Neural progenitor cell (in vitro differentiated cells): ENCODE measurements at regions not wholly inside any gene's neighbourhood (a gene's known extent, or its start where the extent isn't known, plus 50 kb on each side); places are given as distances from the start of the nearest gene placed in this dataset.
A peak's percentile ranks its signal among the peaks of the same experiment; 100 is the strongest.

Experiments used
- DNase-seq: peaks from one replicate; pipeline ENCODE4 v3.0.0-alpha.2; 2016; ENCODE audit warnings: low spot score
- H2AFZ ChIP-seq: fragments of 200-600 bp; sonication (generic); replicated peaks from 2 replicates; pipeline ENCODE4 v1.6.1; 2016; ENCODE audit warnings: antibody characterized with exemption
- H3F3A ChIP-seq: fragments of 200-600 bp; sonication (generic); 2 replicates; pipeline ENCODE4 v1.6.1; 2016; ENCODE audit warnings: antibody characterized with exemption, low read depth
- H3K27ac ChIP-seq: fragments of 200-600 bp; sonication (generic); 2 replicates; pipeline ENCODE4 v1.5.1; 2016; ENCODE audit warnings: mild to moderate bottlenecking
- H3K27me3 ChIP-seq: fragments of 200-600 bp; sonication (generic); 2 replicates; pipeline ENCODE4 v1.6.1; 2016; ENCODE audit warnings: mild to moderate bottlenecking, moderate library complexity
- H3K36me3 ChIP-seq: fragments of 200-600 bp; sonication (generic); 2 replicates; pipeline ENCODE4 v1.5.1; 2016
- H3K4me1 ChIP-seq: fragments of 200-600 bp; sonication (generic); 2 replicates; pipeline ENCODE4 v1.6.1; 2016; ENCODE audit warnings: mixed run types
- H3K4me2 ChIP-seq: fragments of 200-600 bp; sonication (generic); 2 replicates; pipeline ENCODE4 v1.6.1; 2016
- H3K4me3 ChIP-seq: fragments of 200-600 bp; sonication (generic); 2 replicates; pipeline ENCODE4 v1.5.1; 2016
- H3K79me2 ChIP-seq: fragments of 200-600 bp; sonication (generic); 2 replicates; pipeline ENCODE4 v1.6.1; 2016; ENCODE audit warnings: low read depth
- H3K9ac ChIP-seq: fragments of 200-600 bp; sonication (generic); 2 replicates; pipeline ENCODE4 v1.6.1; 2016
- H3K9me3 ChIP-seq: fragments of 200-600 bp; sonication (generic); 2 replicates; pipeline ENCODE4 v1.5.1; 2016; ENCODE audit warnings: low read depth
- H4K20me1 ChIP-seq: fragments of 200-600 bp; sonication (generic); 2 replicates; pipeline ENCODE4 v1.6.1; 2016; ENCODE audit warnings: low read depth
- H3K27ac Mint-ChIP-seq: 3 replicates; pipeline ENCODE4 v1.8.0; 2021; ENCODE audit warnings: mixed read lengths
- H3K27me3 Mint-ChIP-seq: 2 replicates; pipeline ENCODE4 v1.8.0; 2022; ENCODE audit warnings: low read depth, mild to moderate bottlenecking, inconsistent platforms, moderate library complexity, mixed read lengths; ENCODE audit not compliant: insufficient read depth
- H3K36me3 Mint-ChIP-seq: 3 replicates; pipeline ENCODE4 v1.8.0; 2021; ENCODE audit warnings: mixed read lengths
- H3K4me1 Mint-ChIP-seq: 3 replicates; pipeline ENCODE4 v1.8.0; 2021; ENCODE audit warnings: mixed read lengths
- H3K4me3 Mint-ChIP-seq: 3 replicates; pipeline ENCODE4 v1.8.0; 2021; ENCODE audit warnings: mild to moderate bottlenecking, moderate library complexity, mixed read lengths
- H3K9me3 Mint-ChIP-seq: 3 replicates; pipeline ENCODE4 v1.8.0; 2020; ENCODE audit warnings: mixed read lengths
- CTCF ChIP-seq: fragments of 200-600 bp; sonication (generic); IDR thresholded peaks from 2 replicates; pipeline ENCODE4 v1.5.1; 2017; ENCODE audit warnings: antibody characterized with exemption, mild to moderate bottlenecking
- EZH2 ChIP-seq: fragments of 200-600 bp; sonication (generic); IDR thresholded peaks from 2 replicates; pipeline ENCODE4 v1.6.1; 2017; ENCODE audit warnings: antibody characterized with exemption, mild to moderate bottlenecking, moderate library complexity
- EZH2phosphoT487 ChIP-seq: fragments of 200-600 bp; sonication (generic); IDR thresholded peaks from 2 replicates; pipeline ENCODE4 v1.6.1; 2017; ENCODE audit warnings: antibody characterized with exemption

GRCh38 chr9:99565203-99565602 lies 256.5 kb upstream of the NR4A3 start:
- H3K36me3 ChIP-seq: no peaks in the 10 kb centered on the region
- H3F3A ChIP-seq: peaks cover 5% of the 10 kb centered on the region
- no peak for DNase-seq
- Mint-ChIP-seq H3K27ac (no peak overlapping the region), H3K4me3 (no peak overlapping the region), H3K4me1 (no peaks in the 10 kb centered on the region), H3K27me3 (peaks cover 2% of the 10 kb centered on the region), H3K9me3 (no peaks in the 10 kb centered on the region), H3K36me3 (no peaks in the 10 kb centered on the region)
- no peak for TF ChIP-seq CTCF
- TF ChIP-seq EZH2phosphoT487: no peak
- no peak for TF ChIP-seq EZH2
- peaks cover 19% of the 10 kb centered on the region for H3K4me1 ChIP-seq
- no peak overlapping the region for H3K9ac ChIP-seq
- H3K4me2 ChIP-seq: no peak overlapping the region
- no peaks in the 10 kb centered on the region for H3K79me2 ChIP-seq
- H4K20me1 ChIP-seq: no peaks in the 10 kb centered on the region
- no peaks in the 10 kb centered on the region for H3K27me3 ChIP-seq
- no peak overlapping the region for H2AFZ ChIP-seq
- peak overlapping the region; percentile 5 for H3K27ac ChIP-seq
- no peak overlapping the region for H3K4me3 ChIP-seq
- H3K9me3 ChIP-seq: no peaks in the 10 kb centered on the region

DNA sequence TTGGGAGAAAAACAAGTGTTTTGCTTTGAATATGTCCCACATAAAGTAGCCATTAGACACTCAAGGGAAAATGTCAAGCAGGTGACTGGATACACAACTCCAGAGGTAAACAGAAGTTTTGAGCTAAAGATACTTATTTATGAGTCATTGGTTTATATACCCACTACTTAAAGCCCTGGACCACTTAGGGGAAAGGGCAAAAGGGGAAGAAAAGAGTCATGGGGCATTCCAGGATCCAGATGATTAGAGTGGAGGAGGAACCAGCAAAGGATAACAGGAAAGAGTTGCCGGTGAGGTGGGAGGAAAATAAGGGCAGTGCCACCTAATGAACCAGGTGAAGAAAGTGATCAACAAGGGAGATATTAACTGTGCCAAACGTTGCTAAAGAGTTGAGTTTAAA lies 254.2 kb upstream of the NR4A3 start:
- no peak for TF ChIP-seq EZH2phosphoT487
- no peak for TF ChIP-seq EZH2
- TF ChIP-seq CTCF: no peak
- H3K4me1 ChIP-seq: peaks cover 19% of the 10 kb centered on the region
- H2AFZ ChIP-seq: no peak overlapping the region
- no peaks in the 10 kb centered on the region for H3K36me3 Mint-ChIP-seq
- H3K79me2 ChIP-seq: no peaks in the 10 kb centered on the region
- no peaks in the 10 kb centered on the region for H3K4me1 Mint-ChIP-seq
- H3K27me3 Mint-ChIP-seq: peaks cover 5% of the 10 kb centered on the region
- H3K27ac ChIP-seq: no peak overlapping the region
- no peaks in the 10 kb centered on the region for H4K20me1 ChIP-seq
- H3K36me3 ChIP-seq: no peaks in the 10 kb centered on the region
- H3K9ac ChIP-seq: no peak overlapping the region
- no peak overlapping the region for H3K27ac Mint-ChIP-seq
- H3K4me3 Mint-ChIP-seq: no peak overlapping the region
- peaks cover 5% of the 10 kb centered on the region for H3F3A ChIP-seq
- no peaks in the 10 kb centered on the region for H3K9me3 ChIP-seq
- H3K27me3 ChIP-seq: no peaks in the 10 kb centered on the region
- H3K4me3 ChIP-seq: no peak overlapping the region
- H3K4me2 ChIP-seq: no peak overlapping the region
- no peak for DNase-seq
- H3K9me3 Mint-ChIP-seq: no peaks in the 10 kb centered on the region

DNA sequence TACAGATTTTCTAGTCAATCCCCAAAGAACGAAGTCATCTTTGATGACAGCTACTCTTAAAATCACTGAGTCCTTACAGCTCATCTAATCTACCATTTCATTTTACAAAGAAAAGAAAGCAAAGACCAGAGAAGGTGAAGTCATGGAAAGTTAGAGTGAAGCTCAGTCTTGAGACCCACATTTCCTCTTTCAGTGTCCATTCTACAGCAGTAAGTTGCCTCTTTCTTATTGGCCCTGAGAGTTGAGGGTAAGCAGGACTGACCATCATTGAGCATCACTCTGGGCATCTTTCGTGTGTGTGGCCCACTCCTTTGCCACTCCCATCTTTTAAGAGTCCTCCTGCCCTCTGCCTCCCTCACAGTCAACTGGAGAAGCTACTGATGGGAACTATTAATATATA lies 251.8 kb upstream of the NR4A3 start:
- Histone ChIP-seq H3K4me3 (no peak overlapping the region), H3K36me3 (no peaks in the 10 kb centered on the region), H3K9me3 (no peaks in the 10 kb centered on the region), H3K4me2 (no peak overlapping the region), H3K27me3 (no peaks in the 10 kb centered on the region), H3K27ac (no peak overlapping the region), H3K9ac (no peak overlapping the region), H3F3A (peaks cover 5% of the 10 kb centered on the region), H4K20me1 (no peaks in the 10 kb centered on the region), H2AFZ (no peak overlapping the region), H3K4me1 (peaks cover 6% of the 10 kb centered on the region), H3K79me2 (no peaks in the 10 kb centered on the region)
- H3K27ac Mint-ChIP-seq: no peak overlapping the region
- peaks cover 5% of the 10 kb centered on the region for H3K27me3 Mint-ChIP-seq
- no peak overlapping the region for H3K4me3 Mint-ChIP-seq
- DNase-seq: no peak
- H3K9me3 Mint-ChIP-seq: no peaks in the 10 kb centered on the region
- TF ChIP-seq CTCF: no peak
- TF ChIP-seq EZH2: no peak
- TF ChIP-seq EZH2phosphoT487: no peak
- H3K36me3 Mint-ChIP-seq: no peaks in the 10 kb centered on the region
- H3K4me1 Mint-ChIP-seq: no peaks in the 10 kb centered on the region

- H3K27me3 ChIP-seq: no peaks in the 10 kb centered on the region
- no peaks in the 10 kb centered on the region for H3F3A ChIP-seq
- no peaks in the 10 kb centered on the region for H3K36me3 Mint-ChIP-seq
- peaks cover 5% of the 10 kb centered on the region for H3K27me3 Mint-ChIP-seq
- no peak overlapping the region for H3K4me2 ChIP-seq
- TF ChIP-seq EZH2phosphoT487 (no peak), CTCF (no peak), EZH2 (no peak)
- no peaks in the 10 kb centered on the region for H3K4me1 ChIP-seq
- no peak overlapping the region for H2AFZ ChIP-seq
- no peaks in the 10 kb centered on the region for H3K79me2 ChIP-seq
- no peak for DNase-seq
- no peak overlapping the region for H3K27ac Mint-ChIP-seq
- H3K4me3 ChIP-seq: no peak overlapping the region
- H3K9me3 Mint-ChIP-seq: no peaks in the 10 kb centered on the region
- no peak overlapping the region for H3K9ac ChIP-seq
- no peaks in the 10 kb centered on the region for H4K20me1 ChIP-seq
- H3K36me3 ChIP-seq: no peaks in the 10 kb centered on the region
- H3K27ac ChIP-seq: no peak overlapping the region
- H3K9me3 ChIP-seq: no peaks in the 10 kb centered on the region
- no peaks in the 10 kb centered on the region for H3K4me1 Mint-ChIP-seq
- no peak overlapping the region for H3K4me3 Mint-ChIP-seq
Observed at GRCh38 chr9:99572567-99572966, 249.1 kb upstream of the NR4A3 start.
